ENCODE measurements at regions not wholly inside any gene's neighbourhood (a gene's known extent, or its start where the extent isn't known, plus 50 kb on each side); places are given as distances from the start of the nearest gene placed in this dataset.

DNA sequence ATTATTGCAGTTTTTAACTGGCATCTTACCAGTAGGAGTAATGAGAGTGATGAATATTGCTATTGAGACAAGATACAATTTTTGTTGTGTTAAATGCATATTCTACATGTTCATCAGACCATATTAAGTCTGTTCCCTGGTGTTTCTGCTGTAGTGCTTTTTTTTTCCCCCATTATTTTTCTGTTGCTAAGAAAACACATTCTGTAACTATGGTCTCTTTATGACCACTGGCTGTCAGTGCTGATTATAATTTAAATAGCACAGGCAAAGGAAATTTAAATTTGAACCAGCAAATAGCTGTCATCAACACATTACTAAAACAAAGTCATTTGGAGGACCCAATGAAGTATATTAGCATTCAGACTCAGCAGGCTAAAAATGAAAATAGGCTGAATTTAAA, 98.3 kb upstream of the ANKRD50 start:
- TF ChIP-seq, protein P1, sequence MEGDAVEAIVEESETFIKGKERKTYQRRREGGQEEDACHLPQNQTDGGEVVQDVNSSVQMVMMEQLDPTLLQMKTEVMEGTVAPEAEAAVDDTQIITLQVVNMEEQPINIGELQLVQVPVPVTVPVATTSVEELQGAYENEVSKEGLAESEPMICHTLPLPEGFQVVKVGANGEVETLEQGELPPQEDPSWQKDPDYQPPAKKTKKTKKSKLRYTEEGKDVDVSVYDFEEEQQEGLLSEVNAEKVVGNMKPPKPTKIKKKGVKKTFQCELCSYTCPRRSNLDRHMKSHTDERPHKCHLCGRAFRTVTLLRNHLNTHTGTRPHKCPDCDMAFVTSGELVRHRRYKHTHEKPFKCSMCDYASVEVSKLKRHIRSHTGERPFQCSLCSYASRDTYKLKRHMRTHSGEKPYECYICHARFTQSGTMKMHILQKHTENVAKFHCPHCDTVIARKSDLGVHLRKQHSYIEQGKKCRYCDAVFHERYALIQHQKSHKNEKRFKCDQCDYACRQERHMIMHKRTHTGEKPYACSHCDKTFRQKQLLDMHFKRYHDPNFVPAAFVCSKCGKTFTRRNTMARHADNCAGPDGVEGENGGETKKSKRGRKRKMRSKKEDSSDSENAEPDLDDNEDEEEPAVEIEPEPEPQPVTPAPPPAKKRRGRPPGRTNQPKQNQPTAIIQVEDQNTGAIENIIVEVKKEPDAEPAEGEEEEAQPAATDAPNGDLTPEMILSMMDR (conservative IDR thresholded peaks at IDR 0.05; ENCODE audit: low read depth, low read length), result no peak
- no peak for TF ChIP-seq POLR2A (IDR thresholded peaks at IDR 0.05; ENCODE audit: low read depth, low read length)
- TF ChIP-seq CEBPB (IDR thresholded peaks at IDR 0.05; ENCODE audit: low read depth, low read length), result no peak
- TF ChIP-seq, protein P2, sequence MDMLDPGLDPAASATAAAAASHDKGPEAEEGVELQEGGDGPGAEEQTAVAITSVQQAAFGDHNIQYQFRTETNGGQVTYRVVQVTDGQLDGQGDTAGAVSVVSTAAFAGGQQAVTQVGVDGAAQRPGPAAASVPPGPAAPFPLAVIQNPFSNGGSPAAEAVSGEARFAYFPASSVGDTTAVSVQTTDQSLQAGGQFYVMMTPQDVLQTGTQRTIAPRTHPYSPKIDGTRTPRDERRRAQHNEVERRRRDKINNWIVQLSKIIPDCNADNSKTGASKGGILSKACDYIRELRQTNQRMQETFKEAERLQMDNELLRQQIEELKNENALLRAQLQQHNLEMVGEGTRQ (IDR thresholded peaks at IDR 0.05; ENCODE audit: low read depth, low read length), result no peak
- TF ChIP-seq MAZ (IDR thresholded peaks at IDR 0.05; ENCODE audit: borderline replicate concordance, low read depth, low read length), result no peak
- no peak for TF ChIP-seq RFX5 (IDR thresholded peaks at IDR 0.05; ENCODE audit: low read depth, low read length)
- no peak for TF ChIP-seq SMC3 (IDR thresholded peaks at IDR 0.05; ENCODE audit: low read depth, low read length)
- TF ChIP-seq, protein P3, sequence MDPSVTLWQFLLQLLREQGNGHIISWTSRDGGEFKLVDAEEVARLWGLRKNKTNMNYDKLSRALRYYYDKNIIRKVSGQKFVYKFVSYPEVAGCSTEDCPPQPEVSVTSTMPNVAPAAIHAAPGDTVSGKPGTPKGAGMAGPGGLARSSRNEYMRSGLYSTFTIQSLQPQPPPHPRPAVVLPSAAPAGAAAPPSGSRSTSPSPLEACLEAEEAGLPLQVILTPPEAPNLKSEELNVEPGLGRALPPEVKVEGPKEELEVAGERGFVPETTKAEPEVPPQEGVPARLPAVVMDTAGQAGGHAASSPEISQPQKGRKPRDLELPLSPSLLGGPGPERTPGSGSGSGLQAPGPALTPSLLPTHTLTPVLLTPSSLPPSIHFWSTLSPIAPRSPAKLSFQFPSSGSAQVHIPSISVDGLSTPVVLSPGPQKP (IDR thresholded peaks at IDR 0.05; ENCODE audit: borderline replicate concordance, low read depth, low read length), result no peak
- TF ChIP-seq MAFK (IDR thresholded peaks at IDR 0.05; ENCODE audit: low read depth, low read length), result no peak
- TF ChIP-seq RCOR1 (IDR thresholded peaks at IDR 0.05; ENCODE audit: insufficient replicate concordance, low read length), result no peak
- no peak for TF ChIP-seq NFE2L2 (IDR thresholded peaks at IDR 0.05; ENCODE audit: low read depth, low read length)
- TF ChIP-seq RAD21 (IDR thresholded peaks at IDR 0.05; ENCODE audit: low read length), result no peak
- TF ChIP-seq BHLHE40 (IDR thresholded peaks at IDR 0.05; ENCODE audit: low read depth, low read length), result no peak

Data from IMR-90 (cell line).